Ovary (tissue), 3 donors: ENCODE measurements at regions not wholly inside any gene's neighbourhood (a gene's known extent, or its start where the extent isn't known, plus 50 kb on each side); places are given as distances from the start of the nearest gene placed in this dataset.

Experiments
- CTCF ChIP-seq, 3 donors: fragments of 450-650 bp in 2 of 3; fragments of 200-600 bp in 1 of 3; IDR thresholded peaks; one replicate each; pipeline versions ENCODE4 v1.5.1 to v1.8.0; 2016 to 2022; ENCODE audit warnings: antibody characterized with exemption in 3 of 3, mild to moderate bottlenecking in 1 of 3
- EP300 ChIP-seq: sonication (generic); formaldehyde crosslinking; IDR thresholded peaks from one replicate; pipeline ENCODE4 v1.6.1; 2017; ENCODE audit warnings: antibody characterized with exemption
- POLR2A ChIP-seq: fragments of 450-650 bp; IDR thresholded peaks from one replicate; pipeline ENCODE4 v1.6.1; 2017; ENCODE audit warnings: antibody characterized with exemption, mild to moderate bottlenecking, moderate library complexity
- donor health status: DM: no; HTN: no; CAD: no.

- TF ChIP-seq CTCF (IDR thresholded peaks at IDR 0.05) (no peak), EP300 (no peak), POLR2A (no peak)
Observed at GRCh38 chr11:56910046-56910773, 78.5 kb upstream of the OR5AK2 start.
